MM.1S (cell line): ENCODE measurements at regions not wholly inside any gene's neighbourhood (a gene's known extent, or its start where the extent isn't known, plus 50 kb on each side); places are given as distances from the start of the nearest gene placed in this dataset.

Source experiments
- DNase-seq: peaks from one replicate; pipeline ENCODE4 v3.0.0-alpha.2; 2015
- H2AFZ ChIP-seq: fragments of 300-600 bp; sonication (generic); 2 replicates; pipeline ENCODE4 v1.6.0; 2016; ENCODE audit warnings: antibody characterized with exemption, low read length
- H3F3A ChIP-seq: fragments of 300-600 bp; sonication (generic); 2 replicates; pipeline ENCODE4 v1.6.1; 2016; ENCODE audit warnings: mild to moderate bottlenecking, antibody characterized with exemption, low read length, moderate library complexity, mixed read lengths; ENCODE audit not compliant: insufficient read depth
- H3K27ac ChIP-seq: fragments of 300-600 bp; sonication (generic); 2 replicates; pipeline ENCODE4 v1.5.1; 2016; ENCODE audit warnings: mild to moderate bottlenecking, low read length
- H3K27me3 ChIP-seq: fragments of 300-600 bp; sonication (generic); replicated peaks from 2 replicates; pipeline ENCODE4 v1.6.0; 2016; ENCODE audit warnings: low read length; ENCODE audit not compliant: insufficient read depth
- H3K36me3 ChIP-seq: fragments of 300-600 bp; sonication (generic); replicated peaks from 2 replicates; pipeline ENCODE4 v1.6.1; 2016; ENCODE audit warnings: mild to moderate bottlenecking, low read length, mixed read lengths; ENCODE audit not compliant: insufficient read depth
- H3K4me1 ChIP-seq: fragments of 300-600 bp; sonication (generic); 2 replicates; pipeline ENCODE4 v1.6.1; 2016; ENCODE audit warnings: low read length, mixed read lengths
- H3K4me2 ChIP-seq: fragments of 300-600 bp; sonication (generic); 2 replicates; pipeline ENCODE4 v1.6.0; 2016; ENCODE audit warnings: low read depth, low read length
- H3K4me3 ChIP-seq: fragments of 300-600 bp; sonication (generic); 2 replicates; pipeline ENCODE4 v1.5.1; 2016; ENCODE audit warnings: low read length, mixed read lengths
- H3K79me2 ChIP-seq: fragments of 300-600 bp; sonication (generic); 2 replicates; pipeline ENCODE4 v1.6.1; 2016; ENCODE audit warnings: mixed run types, low read length, mixed read lengths
- H3K9ac ChIP-seq: fragments of 300-600 bp; sonication (generic); 2 replicates; pipeline ENCODE4 v1.6.1; 2016; ENCODE audit warnings: low read length, mixed read lengths
- H3K9me2 ChIP-seq: fragments of 300-600 bp; sonication (generic); replicated peaks from 2 replicates; pipeline ENCODE4 v1.6.1; 2016; ENCODE audit warnings: mild to moderate bottlenecking, low read length, mixed read lengths; ENCODE audit not compliant: insufficient read depth
- H3K9me3 ChIP-seq: fragments of 300-600 bp; sonication (generic); replicated peaks from 2 replicates; pipeline ENCODE4 v1.6.1; 2016; ENCODE audit warnings: mild to moderate bottlenecking, low read length, mixed read lengths; ENCODE audit not compliant: insufficient read depth
- H4K20me1 ChIP-seq: fragments of 300-600 bp; sonication (generic); 2 replicates; pipeline ENCODE4 v1.6.1; 2016; ENCODE audit warnings: mild to moderate bottlenecking, low read length, moderate library complexity, mixed read lengths; ENCODE audit not compliant: insufficient read depth
- CTCF ChIP-seq: fragments of 300-600 bp; sonication (generic); IDR thresholded peaks from 2 replicates; pipeline ENCODE4 v1.5.1; 2016; ENCODE audit warnings: antibody characterized with exemption, low read length, mixed read lengths
- EZH2 ChIP-seq: fragments of 300-600 bp; sonication (generic); optimal IDR thresholded peaks from 2 replicates; pipeline ENCODE3; 2017; ENCODE audit warnings: low read depth, mild to moderate bottlenecking, antibody characterized with exemption, low read length, mixed read lengths
- EZH2phosphoT487 ChIP-seq: fragments of 300-600 bp; sonication (generic); IDR thresholded peaks from 2 replicates; pipeline ENCODE4 v1.6.1; 2018; ENCODE audit warnings: antibody characterized with exemption, low read length

DNA sequence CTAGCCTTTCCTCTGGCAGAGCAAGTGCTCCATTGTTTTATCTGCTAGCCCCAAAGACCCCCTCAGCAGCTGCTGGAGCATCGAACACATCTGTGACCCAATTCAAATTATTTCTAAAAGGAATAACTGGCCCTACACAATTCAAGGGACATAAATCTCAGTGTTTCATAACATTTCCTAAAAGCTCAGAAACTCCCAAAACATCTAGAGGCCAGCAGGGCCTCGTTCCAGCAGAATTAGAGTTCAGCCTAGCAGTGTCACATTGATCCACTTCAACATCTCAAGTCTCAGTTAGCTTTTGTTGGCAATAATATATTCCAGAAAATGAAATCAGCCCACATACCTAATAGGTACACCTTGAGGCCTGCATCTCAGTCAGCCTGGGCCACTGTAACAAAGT, 179.1 kb downstream of the ETAA1 start:
- Histone ChIP-seq H3K4me2 (no peak overlapping the region), H3K27me3 (no peaks in the 10 kb centered on the region), H4K20me1 (no peaks in the 10 kb centered on the region), H3F3A (no peaks in the 10 kb centered on the region), H3K36me3 (no peaks in the 10 kb centered on the region), H3K9ac (no peak overlapping the region), H3K27ac (no peak overlapping the region), H3K79me2 (no peaks in the 10 kb centered on the region), H3K4me1 (no peaks in the 10 kb centered on the region), H3K9me2 (no peaks in the 10 kb centered on the region), H2AFZ (no peak overlapping the region), H3K4me3 (no peak overlapping the region), H3K9me3 (no peaks in the 10 kb centered on the region)
- TF ChIP-seq CTCF (no peak), EZH2 (no peak), EZH2phosphoT487 (no peak)
- no peak for DNase-seq

GRCh38 chr2:67576991-67577390, 179.9 kb downstream of the ETAA1 start:
- H3F3A ChIP-seq: no peaks in the 10 kb centered on the region
- H3K9ac ChIP-seq: no peak overlapping the region
- no peaks in the 10 kb centered on the region for H3K9me3 ChIP-seq
- TF ChIP-seq EZH2phosphoT487 (no peak), EZH2 (no peak), CTCF (no peak)
- no peak overlapping the region for H3K27ac ChIP-seq
- H2AFZ ChIP-seq: no peak overlapping the region
- no peaks in the 10 kb centered on the region for H3K27me3 ChIP-seq
- H4K20me1 ChIP-seq: no peaks in the 10 kb centered on the region
- H3K4me1 ChIP-seq: no peaks in the 10 kb centered on the region
- DNase-seq: no peak
- H3K4me3 ChIP-seq: no peak overlapping the region
- H3K4me2 ChIP-seq: no peak overlapping the region
- H3K9me2 ChIP-seq: no peaks in the 10 kb centered on the region
- H3K79me2 ChIP-seq: no peaks in the 10 kb centered on the region
- H3K36me3 ChIP-seq: no peaks in the 10 kb centered on the region

DNA sequence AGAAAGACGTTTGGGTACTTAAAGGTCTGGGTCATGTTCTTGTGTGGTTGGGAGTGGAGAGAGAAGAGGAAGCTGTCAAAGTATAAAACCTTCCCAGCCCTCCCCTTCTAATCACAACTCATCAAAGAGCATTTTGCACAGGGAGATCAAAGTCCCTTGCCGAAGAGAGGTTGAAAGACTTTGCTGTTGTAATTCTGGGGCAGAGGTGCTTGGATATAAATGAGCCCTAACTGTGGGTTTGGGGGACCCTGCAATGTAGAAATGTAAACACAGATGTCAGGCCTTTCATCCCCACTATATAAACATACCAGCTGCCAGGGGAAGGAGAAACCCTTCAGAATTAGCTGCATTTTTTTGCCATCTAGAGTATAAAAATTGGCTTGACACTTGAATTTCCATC, 182.1 kb downstream of the ETAA1 start:
- TF ChIP-seq CTCF (no peak), EZH2phosphoT487 (no peak), EZH2 (no peak)
- Histone ChIP-seq H3K4me3 (no peak overlapping the region), H3K36me3 (no peaks in the 10 kb centered on the region), H3K27ac (no peak overlapping the region), H2AFZ (no peak overlapping the region), H3K27me3 (no peaks in the 10 kb centered on the region), H3K79me2 (no peaks in the 10 kb centered on the region), H3K4me1 (no peaks in the 10 kb centered on the region), H3K9ac (no peak overlapping the region), H3K4me2 (no peak overlapping the region), H3K9me3 (no peaks in the 10 kb centered on the region), H3K9me2 (no peaks in the 10 kb centered on the region), H4K20me1 (no peaks in the 10 kb centered on the region), H3F3A (no peaks in the 10 kb centered on the region)
- no peak for DNase-seq
